ENCODE measurements at regions not wholly inside any gene's neighbourhood (a gene's known extent, or its start where the extent isn't known, plus 50 kb on each side); places are given as distances from the start of the nearest gene placed in this dataset.

GRCh38 chr16:17017442-17017841 lies 453.3 kb downstream of the XYLT1 start:
- no peaks in the 10 kb centered on the region for H3K4me1 ChIP-seq (ENCODE audit: low read length)
- no peaks in the 10 kb centered on the region for H3K79me2 ChIP-seq (ENCODE audit: low read length)
- DNase-seq = no peak
- no peak overlapping the region for H3K4me2 ChIP-seq (ENCODE audit: low read depth, low read length)
- H3F3A ChIP-seq (ENCODE audit: insufficient read depth, low read length) = no peaks in the 10 kb centered on the region
- no peak overlapping the region for H3K9ac ChIP-seq (ENCODE audit: low read length)
- H3K36me3 ChIP-seq (replicated peaks; ENCODE audit: insufficient read depth, low read length) = no peaks in the 10 kb centered on the region
- H3K9me3 ChIP-seq (replicated peaks; ENCODE audit: insufficient read depth, low read length) = no peaks in the 10 kb centered on the region
- TF ChIP-seq EZH2phosphoT487 (IDR thresholded peaks at IDR 0.05; ENCODE audit: low read length) (no peak), CTCF (IDR thresholded peaks at IDR 0.05; ENCODE audit: low read length) (no peak), EZH2 (optimal IDR thresholded peaks at IDR 0.05; ENCODE audit: low read depth, low read length) (no peak)
- no peaks in the 10 kb centered on the region for H4K20me1 ChIP-seq (ENCODE audit: insufficient read depth, low read length)
- no peak overlapping the region for H2AFZ ChIP-seq (ENCODE audit: low read length)
- no peaks in the 10 kb centered on the region for H3K9me2 ChIP-seq (replicated peaks; ENCODE audit: insufficient read depth, low read length)
- H3K27me3 ChIP-seq (replicated peaks; ENCODE audit: insufficient read depth, low read length) = no peaks in the 10 kb centered on the region
- no peak overlapping the region for H3K4me3 ChIP-seq (ENCODE audit: low read length)
- no peak overlapping the region for H3K27ac ChIP-seq (ENCODE audit: low read length)

GRCh38 chr16:17018585-17018939 lies 452.2 kb downstream of the XYLT1 start:
- no peak overlapping the region for H3K27ac ChIP-seq (ENCODE audit: low read length)
- no peak overlapping the region for H2AFZ ChIP-seq (ENCODE audit: low read length)
- no peak overlapping the region for H3K9ac ChIP-seq (ENCODE audit: low read length)
- H3K4me1 ChIP-seq (ENCODE audit: low read length) = no peaks in the 10 kb centered on the region
- H3K9me3 ChIP-seq (replicated peaks; ENCODE audit: insufficient read depth, low read length) = no peaks in the 10 kb centered on the region
- no peaks in the 10 kb centered on the region for H3F3A ChIP-seq (ENCODE audit: insufficient read depth, low read length)
- no peaks in the 10 kb centered on the region for H3K9me2 ChIP-seq (replicated peaks; ENCODE audit: insufficient read depth, low read length)
- no peaks in the 10 kb centered on the region for H3K36me3 ChIP-seq (replicated peaks; ENCODE audit: insufficient read depth, low read length)
- no peaks in the 10 kb centered on the region for H3K79me2 ChIP-seq (ENCODE audit: low read length)
- H3K27me3 ChIP-seq (replicated peaks; ENCODE audit: insufficient read depth, low read length) = no peaks in the 10 kb centered on the region
- DNase-seq = no peak
- H4K20me1 ChIP-seq (ENCODE audit: insufficient read depth, low read length) = no peaks in the 10 kb centered on the region
- no peak overlapping the region for H3K4me3 ChIP-seq (ENCODE audit: low read length)
- no peak overlapping the region for H3K4me2 ChIP-seq (ENCODE audit: low read depth, low read length)
- TF ChIP-seq EZH2 (optimal IDR thresholded peaks at IDR 0.05; ENCODE audit: low read depth, low read length) (no peak), CTCF (IDR thresholded peaks at IDR 0.05; ENCODE audit: low read length) (no peak), EZH2phosphoT487 (IDR thresholded peaks at IDR 0.05; ENCODE audit: low read length) (no peak)

- H3K79me2 ChIP-seq (ENCODE audit: low read length) = no peaks in the 10 kb centered on the region
Observed at GRCh38 chr16:17019366-17019765, 451.4 kb downstream of the XYLT1 start.

More at GRCh38 chr16:17019366-17019765, 451.4 kb downstream of the XYLT1 start:
- H3K36me3 ChIP-seq (replicated peaks; ENCODE audit: insufficient read depth, low read length) = no peaks in the 10 kb centered on the region
- TF ChIP-seq EZH2phosphoT487 (IDR thresholded peaks at IDR 0.05; ENCODE audit: low read length) (no peak), CTCF (IDR thresholded peaks at IDR 0.05; ENCODE audit: low read length) (no peak), EZH2 (optimal IDR thresholded peaks at IDR 0.05; ENCODE audit: low read depth, low read length) (no peak)
- no peak overlapping the region for H3K9ac ChIP-seq (ENCODE audit: low read length)
- H3K4me2 ChIP-seq (ENCODE audit: low read depth, low read length) = no peak overlapping the region
- no peak overlapping the region for H3K4me3 ChIP-seq (ENCODE audit: low read length)
- no peak for DNase-seq
- no peaks in the 10 kb centered on the region for H3K27me3 ChIP-seq (replicated peaks; ENCODE audit: insufficient read depth, low read length)
- no peak overlapping the region for H3K27ac ChIP-seq (ENCODE audit: low read length)
- H2AFZ ChIP-seq (ENCODE audit: low read length) = no peak overlapping the region
- no peaks in the 10 kb centered on the region for H3K9me3 ChIP-seq (replicated peaks; ENCODE audit: insufficient read depth, low read length)
- H3K9me2 ChIP-seq (replicated peaks; ENCODE audit: insufficient read depth, low read length) = no peaks in the 10 kb centered on the region
- no peaks in the 10 kb centered on the region for H3F3A ChIP-seq (ENCODE audit: insufficient read depth, low read length)
- H3K4me1 ChIP-seq (ENCODE audit: low read length) = no peaks in the 10 kb centered on the region
- no peaks in the 10 kb centered on the region for H4K20me1 ChIP-seq (ENCODE audit: insufficient read depth, low read length)
